ENCODE measurements at regions not wholly inside any gene's neighbourhood (a gene's known extent, or its start where the extent isn't known, plus 50 kb on each side); places are given as distances from the start of the nearest gene placed in this dataset.
"Not testable (repeated sequence)": the region's sequence is repeated elsewhere in the genome, so short reads cannot be mapped to it uniquely, and the experiment has no call there.

DNA sequence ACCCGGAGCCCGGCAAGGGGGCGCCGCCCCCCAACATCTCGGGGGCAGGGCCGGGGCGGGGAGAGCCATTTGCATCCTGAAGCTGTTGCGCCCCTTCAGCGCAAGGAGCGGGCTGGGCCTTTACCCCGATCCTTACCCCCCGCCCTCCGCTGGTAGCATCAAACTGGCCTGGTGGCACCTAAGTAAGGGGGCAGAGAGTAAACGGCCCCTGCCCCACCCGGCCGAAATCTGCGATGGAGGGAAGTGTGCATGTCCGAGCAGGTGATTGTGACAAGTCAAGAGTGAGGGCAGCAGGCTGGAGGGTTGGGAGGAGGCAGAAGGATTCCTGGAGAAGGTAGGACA is 101.2 kb downstream of the ESM1 start:
- DNase-seq (ENCODE audit: low spot score): no peak

DNA sequence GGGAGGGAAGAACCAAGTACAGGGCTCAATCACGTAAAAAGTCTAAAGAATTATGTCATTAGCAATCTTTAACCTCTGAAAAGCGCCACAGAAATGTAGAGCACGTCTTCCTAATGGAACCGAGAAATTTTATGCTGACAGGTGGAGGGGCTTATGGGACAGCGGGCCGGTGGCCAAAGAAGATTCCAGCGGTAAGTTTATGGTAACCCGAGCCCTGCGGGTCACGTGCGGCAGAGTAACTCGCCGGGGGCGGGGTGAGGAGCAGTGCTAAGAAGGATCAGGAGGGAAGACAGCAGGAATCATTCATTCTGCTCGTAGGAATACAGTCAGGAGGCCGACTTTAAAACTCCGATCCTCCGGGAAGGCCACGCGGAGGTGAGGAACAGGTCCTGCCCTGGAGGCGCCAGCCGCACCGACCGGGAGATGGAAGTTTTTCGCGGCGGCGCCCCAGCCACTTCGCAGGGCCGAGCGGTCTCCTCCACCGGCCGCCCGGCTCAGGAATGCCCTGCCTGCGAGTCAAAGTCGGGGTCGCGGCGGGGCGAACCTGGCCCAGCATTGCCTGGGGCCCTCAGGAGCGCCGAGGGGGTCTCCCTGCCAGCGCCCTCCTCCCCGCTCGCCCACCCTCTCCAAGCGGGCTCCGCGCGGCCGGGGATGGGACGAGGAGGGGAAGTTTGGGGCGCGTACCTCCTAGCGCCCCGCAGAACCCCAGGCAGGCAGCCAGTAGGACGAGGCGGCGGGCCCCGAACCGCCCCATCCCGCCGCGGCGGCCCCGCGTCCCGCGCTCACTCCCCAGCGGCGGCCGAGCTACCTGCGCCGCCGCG is 101.8 kb downstream of the ESM1 start:
- DNase-seq (ENCODE audit: low spot score): no peak

DNA sequence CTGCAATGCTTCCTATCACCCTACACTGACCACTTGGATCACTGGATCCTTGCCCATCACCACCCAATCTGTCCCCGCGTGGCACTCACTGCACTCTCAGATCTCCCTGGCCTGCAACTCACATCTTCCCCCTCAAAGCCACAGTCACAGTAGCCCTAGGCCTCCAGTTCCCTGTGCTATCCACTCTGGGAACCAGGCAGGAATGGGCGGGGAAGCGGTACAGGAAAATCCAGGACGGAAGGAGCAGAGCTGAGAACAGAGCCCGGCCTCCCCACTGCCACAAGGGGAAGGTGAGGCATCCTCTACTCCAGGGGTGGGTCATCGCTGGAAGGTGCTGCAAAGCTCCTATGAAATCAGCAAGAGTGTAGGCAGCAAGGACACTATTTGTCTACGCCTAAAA is 102.6 kb downstream of the ESM1 start:
- DNase-seq (ENCODE audit: low spot score): no peak

DNA sequence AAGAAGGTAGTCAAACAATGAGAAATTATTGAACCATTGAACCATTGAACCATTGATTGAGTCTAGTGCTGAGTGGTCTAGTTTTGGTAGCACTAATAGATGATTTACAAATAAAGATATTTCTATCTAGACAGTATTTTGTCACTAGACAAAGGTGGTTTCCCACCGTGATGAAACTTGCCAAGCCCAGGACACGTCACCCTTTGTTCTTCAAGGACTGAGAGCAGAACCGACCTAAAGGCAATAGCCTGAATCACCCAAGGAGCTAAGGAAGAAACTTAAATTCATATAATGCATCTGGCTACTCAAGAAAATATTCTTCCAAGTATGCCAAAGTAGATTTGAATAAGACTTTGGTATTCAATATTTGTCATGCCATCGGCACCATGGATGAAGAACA is 103.3 kb downstream of the ESM1 start:
- no peak for DNase-seq (ENCODE audit: low spot score)

DNA sequence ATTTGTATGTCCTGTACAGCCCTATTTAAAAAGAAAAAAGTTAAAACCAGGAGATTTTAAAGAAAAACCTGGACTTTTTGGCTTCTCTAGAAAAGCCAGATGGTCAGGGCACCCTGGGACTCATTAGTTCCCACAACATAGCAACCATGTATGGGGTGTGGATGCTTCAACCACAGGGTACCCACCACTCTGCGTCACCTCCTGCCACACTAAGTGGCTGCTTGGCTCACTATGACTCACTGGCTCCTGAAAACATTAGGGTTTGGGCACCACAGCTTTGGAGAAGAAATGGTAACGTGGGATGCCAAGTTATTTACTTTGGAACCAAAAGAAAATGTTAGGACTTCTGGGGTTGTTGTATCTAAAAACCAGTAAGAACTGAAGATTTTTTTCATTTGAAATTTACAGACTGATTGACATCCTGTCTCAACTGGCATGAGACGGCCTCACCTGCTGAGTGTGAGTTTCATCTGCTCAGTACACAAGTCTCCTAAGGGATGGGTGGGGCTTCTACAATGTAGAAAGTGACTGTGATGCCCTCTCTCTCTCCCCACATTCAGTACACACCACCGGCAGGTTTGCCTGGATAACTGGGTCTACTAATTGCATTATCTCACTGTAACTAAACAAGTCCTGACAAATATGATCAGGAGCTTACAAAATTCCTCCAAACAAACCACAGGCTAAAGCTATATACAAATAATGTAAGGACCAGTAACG is 103.9 kb downstream of the ESM1 start:
- no peak for DNase-seq (ENCODE audit: low spot score)

DNA sequence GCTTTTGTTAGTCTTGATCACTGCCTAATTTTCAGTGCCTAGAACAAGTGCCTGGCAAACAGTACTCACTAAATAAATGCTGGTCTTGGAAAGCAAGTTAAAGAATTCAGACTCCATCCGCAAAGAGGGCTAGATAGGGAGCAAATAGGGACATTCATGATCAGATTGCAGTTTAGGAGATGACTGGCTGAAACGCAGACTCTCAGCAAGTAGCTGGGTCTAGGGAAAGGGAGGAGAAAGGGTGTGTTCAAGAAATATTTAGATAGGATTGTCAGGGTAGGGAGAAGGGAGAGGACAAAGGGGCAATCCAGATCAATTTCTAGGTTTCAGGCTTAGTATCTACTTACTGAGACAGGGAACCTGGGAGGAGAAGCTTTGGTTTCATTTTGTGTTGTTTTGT is 108.4 kb downstream of the ESM1 start:
- DNase-seq (ENCODE audit: low spot score): no peak

DNA sequence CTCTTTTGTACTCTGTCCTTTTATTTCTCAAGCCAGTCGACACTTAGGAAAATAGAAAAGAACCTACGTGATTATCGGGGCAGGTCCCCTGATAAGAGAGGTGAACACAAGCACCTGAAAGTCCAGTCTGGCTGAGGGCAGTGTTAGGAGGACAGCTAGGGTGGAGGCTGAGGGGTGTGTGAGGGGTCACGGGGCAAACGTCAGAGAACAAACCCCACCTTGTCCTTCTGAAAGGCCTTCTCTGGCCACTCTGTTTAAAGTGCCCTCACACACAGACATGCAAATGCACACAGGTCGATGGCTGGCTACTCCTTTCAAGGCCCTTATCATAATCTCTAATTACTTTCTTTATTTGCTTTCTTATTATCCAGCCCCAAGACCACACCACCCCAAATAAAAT is 108.8 kb downstream of the ESM1 start:
- no peak for DNase-seq (ENCODE audit: low spot score)

DNA sequence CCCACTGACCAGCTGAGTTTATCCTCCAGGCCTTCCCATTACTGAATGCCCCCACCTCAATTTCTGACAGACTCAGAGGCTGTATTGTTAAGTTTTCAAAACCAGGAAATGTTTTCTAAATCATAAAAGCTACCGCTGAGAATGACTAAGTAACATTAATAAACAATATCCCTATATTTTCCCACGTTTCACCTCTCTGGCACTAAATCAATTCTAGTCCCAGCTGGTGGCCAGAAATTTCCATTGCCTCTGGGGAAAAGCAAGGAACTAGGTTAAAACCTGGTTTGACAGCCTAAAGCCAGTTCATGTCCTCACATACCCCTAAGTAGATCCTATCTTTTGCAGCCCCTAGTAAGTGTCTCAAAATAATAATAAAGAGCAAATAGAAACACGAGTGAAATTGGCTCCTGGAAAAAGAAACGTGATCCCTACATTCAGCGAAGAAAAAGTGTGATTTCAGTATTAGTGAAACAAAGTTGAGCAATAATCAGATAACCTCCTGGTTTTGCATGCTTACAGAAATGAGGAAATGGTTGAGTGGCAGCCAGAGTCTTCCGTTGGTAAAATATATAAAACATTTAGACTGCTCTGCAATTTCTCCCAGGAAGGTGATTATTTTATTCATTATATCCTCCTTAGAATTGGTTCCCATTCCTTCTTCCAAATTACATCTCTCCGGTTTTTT is 110.9 kb downstream of the ESM1 start:
- no peak for DNase-seq (ENCODE audit: low spot score)

DNA sequence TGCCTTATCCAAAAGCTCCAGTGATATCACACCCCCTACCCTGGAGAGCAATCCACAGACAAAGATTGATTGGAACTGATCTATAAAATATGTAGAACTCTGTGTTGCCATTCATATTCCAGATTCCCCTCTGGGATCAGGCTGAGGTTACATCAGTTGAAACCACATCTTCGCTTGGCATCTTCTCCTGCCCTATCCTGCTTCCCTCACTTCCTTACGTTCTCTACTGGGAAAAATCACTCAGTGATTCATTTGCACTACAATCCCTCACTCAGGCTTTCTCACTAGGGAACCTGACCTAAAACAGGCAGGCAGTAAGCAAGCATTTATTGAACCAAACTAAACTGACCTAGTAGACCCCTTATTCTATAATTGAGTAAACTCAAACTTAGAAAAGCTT is 111.7 kb downstream of the ESM1 start:
- DNase-seq (ENCODE audit: low spot score): no peak

DNA sequence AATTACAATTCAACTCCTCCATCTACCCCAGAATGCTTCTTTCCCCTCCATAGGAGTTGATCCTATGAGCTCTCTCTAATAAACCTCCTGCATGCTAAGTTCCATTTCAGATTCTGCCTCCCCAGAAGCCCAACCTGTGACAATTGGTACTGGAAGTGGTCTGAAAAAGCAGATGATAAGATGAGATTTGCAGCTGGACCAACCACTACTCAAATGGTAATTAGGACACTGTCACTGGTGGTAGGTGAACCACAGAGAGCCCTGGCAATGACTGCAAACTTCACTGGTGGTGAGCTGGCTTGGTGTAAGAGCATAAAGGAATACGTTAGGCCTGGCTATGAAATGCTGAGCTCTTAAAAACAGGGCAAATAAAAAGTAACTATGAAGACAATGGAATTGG is 112.6 kb downstream of the ESM1 start:
- DNase-seq (ENCODE audit: low spot score): no peak

DNA sequence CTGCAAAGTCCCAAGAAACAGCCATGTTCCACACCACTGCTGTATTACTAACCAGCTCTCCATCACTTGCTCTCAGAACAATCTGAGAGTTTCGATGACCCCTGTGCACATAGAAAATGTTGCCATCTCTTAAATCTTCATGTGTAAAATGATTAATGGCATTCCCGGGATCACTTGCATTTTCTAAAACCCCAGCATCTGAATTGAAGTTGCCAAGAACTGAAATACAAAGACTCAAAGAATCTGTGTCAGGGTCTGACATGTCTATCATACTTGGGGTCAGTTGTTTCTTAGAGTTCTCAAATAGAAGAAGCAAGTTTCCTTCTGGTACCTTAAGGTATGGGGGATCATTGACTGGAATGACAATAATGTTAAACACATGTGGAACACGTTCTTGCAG is 115.1 kb downstream of the ESM1 start:
- DNase-seq (ENCODE audit: low spot score): no peak

DNA sequence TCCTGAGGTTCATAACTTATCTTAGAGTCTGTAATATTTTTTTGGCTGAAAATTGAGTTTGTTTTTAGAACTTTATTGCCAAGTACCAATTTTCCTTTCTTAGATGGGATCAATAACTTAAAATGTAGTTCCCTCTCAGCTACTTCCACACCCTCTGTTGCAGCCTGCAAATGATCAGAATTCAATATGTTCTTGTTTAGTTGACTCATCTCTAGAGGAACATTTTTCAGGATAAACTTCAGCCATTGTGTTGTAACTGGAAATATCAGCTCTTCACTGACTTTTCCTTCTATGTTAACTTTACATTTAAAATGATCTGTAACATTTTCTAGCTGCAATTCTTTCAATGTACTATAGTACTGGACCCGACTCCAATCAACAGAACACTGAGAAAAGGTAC is 115.7 kb downstream of the ESM1 start:
- DNase-seq (ENCODE audit: low spot score): no peak

DNA sequence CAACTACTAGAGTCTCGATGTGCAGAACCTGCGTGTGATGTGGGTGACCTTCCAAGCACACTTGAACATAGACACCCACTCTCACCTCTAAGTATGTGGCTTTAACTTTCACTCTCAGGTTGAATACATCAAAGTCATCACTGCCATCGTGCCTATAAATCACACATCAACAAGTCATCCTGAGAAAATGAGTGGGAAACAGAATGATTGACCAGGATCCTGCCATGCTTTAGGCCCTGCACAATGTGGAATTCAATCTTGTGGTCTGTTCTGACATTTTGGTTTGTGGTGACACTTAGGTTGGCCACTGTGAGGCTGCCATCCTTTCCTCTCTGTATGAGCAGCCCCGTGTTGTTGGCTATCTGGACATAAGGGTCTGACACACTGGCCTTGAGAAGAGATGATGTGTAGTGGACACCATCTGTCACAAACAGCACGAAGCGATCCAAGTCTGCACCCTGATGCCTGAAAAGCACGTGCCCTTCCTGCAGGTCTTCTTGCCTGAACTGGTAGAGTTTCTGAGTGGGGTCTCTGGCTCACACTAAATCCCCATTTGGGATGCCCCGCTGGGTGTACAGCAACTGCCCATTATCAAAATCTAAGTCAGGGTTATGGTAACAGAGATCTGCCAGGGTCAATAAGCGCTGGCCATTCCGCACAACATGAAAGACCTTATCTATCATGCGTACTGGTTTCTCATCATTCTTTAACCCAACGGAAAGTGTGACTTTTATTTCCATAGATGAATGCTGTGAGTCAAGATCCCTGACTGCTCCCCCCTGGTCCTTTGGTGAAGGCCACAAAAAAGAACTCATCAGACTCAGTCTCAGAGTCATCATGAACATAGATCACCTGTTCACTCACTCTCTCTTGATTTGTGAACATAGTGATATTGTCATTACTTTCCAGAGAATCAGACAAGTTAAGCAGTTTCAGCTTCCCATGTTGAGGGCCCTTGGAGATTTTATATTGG is 116.6 kb downstream of the ESM1 start:
- DNase-seq (ENCODE audit: low spot score): no peak

DNA sequence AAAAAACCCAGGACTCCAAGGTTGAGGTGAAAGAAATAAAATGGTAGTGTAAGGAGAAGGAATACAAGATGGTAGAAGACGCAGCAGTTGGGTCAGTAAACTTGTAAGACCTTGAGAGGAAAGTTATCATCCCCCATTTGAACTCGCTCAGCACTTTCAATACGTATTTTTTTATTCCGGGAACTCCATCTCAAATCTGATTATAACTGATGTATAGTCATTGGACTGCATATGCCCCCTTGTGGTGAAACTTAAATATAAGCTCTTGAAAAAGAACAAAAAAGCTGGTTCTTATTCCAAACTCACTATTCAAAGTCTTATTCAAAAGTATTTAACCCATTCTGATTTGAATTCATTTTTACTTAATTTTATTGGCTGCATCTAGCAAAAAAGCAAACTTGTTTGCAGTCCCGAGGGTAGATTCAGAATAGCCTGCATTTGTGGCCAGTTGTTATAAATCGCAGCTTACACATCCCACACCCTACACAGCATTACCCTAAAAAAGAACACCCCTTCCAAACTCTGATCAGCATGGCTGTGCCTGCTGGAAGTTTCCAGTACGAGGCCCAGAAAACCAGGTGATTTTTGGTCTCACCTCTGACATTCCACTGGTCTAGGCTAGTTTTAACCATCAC is 118.0 kb downstream of the ESM1 start:
- peak; percentile 45 for DNase-seq (ENCODE audit: low spot score)

DNA sequence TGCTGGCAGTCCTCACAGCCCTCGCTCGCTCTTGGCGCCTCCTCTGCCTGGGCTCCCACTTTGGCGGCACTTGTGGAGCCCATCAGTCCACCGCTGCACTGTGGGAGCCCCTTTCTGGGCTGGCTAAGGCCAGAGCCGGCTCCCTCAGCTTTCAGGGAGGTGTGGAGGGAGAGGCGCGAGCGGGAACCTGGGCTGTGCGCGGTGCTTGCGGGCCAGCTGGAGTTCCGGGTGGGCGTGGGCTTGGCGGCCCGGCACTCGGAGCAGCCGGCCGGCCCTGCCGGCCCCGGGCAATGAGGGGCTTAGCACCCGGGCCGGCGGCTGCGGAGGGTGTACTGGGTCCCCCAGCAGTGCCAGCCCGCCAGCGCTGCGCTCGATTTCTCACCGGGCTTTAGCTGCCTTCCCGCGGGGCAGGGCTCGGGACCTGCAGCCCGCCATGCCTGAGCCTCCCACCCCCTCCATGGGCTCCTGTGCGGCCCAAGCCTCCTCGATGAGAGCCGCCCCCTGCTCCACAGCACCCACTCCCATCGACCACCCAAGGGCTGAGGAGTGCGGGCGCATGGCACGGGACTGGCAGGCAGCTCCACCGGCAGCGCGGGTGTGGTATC is 120.4 kb downstream of the ESM1 start:
- DNase-seq (ENCODE audit: low spot score): not testable (repeated sequence)

DNA sequence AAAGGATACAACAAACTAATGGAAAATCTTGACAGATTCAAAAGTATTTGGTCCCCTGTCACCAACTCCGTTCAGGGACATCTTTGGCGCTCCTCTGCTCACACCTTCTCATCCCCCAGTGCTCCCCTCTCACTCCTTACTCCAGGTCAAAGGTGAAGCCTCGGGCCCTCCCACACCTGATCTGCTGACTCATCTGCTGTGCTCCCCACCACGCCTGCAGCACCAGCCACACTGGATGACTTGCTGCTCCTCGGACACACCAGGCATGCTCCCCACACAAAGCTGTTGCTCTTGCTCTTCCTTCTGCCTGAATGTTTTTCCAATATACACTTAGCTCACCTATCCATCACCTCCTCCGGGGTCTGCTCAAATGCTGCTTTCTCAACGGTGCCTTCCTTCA is 123.4 kb downstream of the ESM1 start:
- DNase-seq (ENCODE audit: low spot score): no peak

DNA sequence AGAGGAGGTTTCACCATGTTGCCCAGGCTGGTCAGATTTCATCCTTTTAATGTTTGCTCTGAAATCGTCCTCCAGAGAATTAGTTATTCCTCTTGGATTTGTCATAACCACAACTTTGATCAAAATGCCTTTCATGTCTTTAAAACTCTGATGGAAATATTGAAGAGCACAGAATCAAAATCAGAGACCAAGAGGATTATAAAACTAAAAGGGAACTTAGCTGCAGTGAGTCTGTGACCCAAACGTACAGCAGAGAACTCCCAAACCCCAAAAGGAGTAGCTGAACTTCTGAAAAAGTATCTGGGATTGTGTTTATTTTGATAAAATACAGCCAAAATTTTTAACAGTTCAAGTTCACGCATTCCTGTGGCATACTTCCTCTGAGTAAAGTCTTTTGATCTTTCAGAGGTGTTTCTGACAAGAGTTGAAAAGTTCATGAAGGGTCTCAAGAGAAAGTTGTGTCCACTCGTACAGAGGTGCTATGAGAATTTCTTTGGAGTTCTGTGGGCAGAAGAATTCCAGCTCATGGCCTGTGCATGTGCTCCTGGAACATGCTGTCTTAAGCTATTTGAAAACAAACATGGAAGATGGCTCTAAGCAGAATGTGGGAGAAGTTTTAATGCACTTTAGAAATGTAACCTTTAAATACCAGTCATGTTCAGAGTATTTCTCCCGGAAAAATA is 124.0 kb downstream of the ESM1 start:
- DNase-seq (ENCODE audit: low spot score): no peak

DNA sequence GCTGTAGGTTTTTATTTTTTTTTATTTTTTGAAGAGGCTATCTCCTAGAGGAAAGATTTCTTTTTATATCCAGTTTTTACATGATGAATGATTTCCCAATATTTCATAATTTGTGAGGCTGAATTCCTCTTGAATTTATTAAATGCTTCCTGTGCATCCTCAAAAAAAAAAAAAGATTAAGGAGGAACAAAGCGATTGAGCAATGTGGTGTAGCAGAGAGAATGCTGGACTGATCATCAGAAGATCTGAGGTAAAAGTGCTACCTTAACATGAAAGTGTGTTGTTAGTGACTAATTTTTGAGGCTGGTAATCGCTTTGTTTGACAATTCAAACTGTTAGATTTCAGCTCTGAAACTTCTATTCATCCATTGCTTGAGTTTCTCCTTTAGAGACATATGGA is 125.1 kb downstream of the ESM1 start:
- no peak for DNase-seq (ENCODE audit: low spot score)

DNA sequence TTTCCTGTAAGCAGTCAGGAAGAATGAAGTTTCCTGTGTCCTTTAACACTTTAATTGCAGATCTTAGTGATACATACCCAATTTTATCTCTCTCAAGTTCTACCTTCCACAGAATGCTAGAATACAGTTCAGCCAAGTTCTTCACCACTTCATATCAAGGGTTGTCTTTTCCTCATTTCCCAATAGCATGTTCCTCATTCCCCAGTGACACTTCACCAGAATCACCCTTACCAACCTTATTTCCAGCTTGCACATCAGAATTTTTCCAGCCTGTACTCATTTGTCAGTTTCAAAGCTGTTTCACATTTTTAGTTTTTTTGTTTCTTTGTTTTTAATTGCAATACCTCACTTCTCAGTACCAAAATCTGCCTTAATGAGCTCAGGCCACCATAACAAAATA is 126.1 kb downstream of the ESM1 start:
- DNase-seq (ENCODE audit: low spot score): no peak

DNA sequence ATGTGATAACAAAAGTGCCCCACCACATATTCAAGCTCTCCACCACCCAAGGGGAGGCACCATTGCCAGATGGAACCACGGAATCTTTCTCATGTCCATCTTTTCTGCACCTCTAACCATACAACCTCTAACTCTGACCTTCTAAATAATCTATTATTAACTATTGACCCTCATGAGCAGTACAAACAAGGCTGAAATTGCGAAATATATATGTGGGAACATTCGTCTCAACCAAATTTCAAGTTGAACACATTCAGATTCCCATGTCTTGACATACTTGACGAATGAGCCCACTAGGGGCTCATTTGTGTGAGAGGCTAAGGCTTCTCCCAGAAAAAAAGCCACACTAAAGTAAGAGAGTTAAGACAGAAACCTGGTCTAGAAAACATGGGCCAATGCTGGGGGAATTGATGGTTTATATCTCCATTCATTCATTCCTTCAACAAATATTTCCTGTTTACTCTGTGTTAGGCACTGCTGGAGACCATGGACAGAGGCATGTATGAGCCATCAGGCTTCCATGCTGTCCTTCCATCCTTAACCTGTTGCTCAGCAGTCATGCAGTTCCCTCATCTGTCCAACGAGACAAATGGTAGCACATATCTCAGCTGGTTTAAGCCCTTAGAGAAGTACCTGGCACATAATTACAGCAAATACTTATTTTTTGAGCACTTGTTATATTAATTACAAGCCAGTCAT is 130.4 kb downstream of the ESM1 start:
- no peak for DNase-seq (ENCODE audit: low spot score)

Measured in putamen (tissue), 1 donor.